IMR-90 (cell line): ENCODE measurements at regions not wholly inside any gene's neighbourhood (a gene's known extent, or its start where the extent isn't known, plus 50 kb on each side); places are given as distances from the start of the nearest gene placed in this dataset.
A peak's percentile ranks its signal among the peaks of the same experiment; 100 is the strongest.

Experiments
- ATAC-seq: fragments of 200-7000 bp; cut with Tn5 transposase; 2 replicates; pipeline ENCODE4 v1.9.1; 2020; ENCODE audit warnings: low read depth, mild to moderate bottlenecking, moderate library complexity
- BruUV-seq: library from RNA; stranded (reverse); fragments of 400-500 nt; replicated peaks from 2 replicates; lab custom pipeline; 2021; lab: Mats Ljungman, UMichigan
- CTCF ChIA-PET: fragments of 300-600 bp; formaldehyde crosslinking; extraction: SDS; loops from one replicate; lab custom pipeline; 2021; ENCODE audit warnings: antibody characterized with exemption; lab: Yijun Ruan, JAX
- POLR2A ChIA-PET: fragments of 300-600 bp; sonication (Branson Sonifier 250); formaldehyde crosslinking; loops from one replicate; lab custom pipeline; 2022; ENCODE audit warnings: antibody characterized with exemption; ENCODE audit not compliant: unreplicated experiment; lab: Charles Lee
- DNase-seq: peaks from one replicate; pipeline ENCODE4 v3.0.0; 2013
- H2AFZ ChIP-seq: replicated peaks from 2 replicates; pipeline ENCODE3; 2013; ENCODE audit warnings: low read length, mild to moderate bottlenecking; ENCODE audit not compliant: poor library complexity
- H2AK5ac ChIP-seq: 2 replicates; pipeline ENCODE4 v1.6.1; 2013; ENCODE audit warnings: low read depth, low read length, inconsistent platforms
- H2AK9ac ChIP-seq: replicated peaks from 2 replicates; pipeline ENCODE3; 2013; ENCODE audit warnings: mild to moderate bottlenecking, low read depth, low read length, moderate library complexity; ENCODE audit not compliant: poor library complexity
- H2BK120ac ChIP-seq: 2 replicates; pipeline ENCODE4 v1.6.1; 2013; ENCODE audit warnings: low read depth, low read length, inconsistent platforms
- H2BK15ac ChIP-seq: 3 replicates; pipeline ENCODE4 v1.6.1; 2013; ENCODE audit warnings: low read depth, low read length, inconsistent platforms
- H2BK20ac ChIP-seq: 2 replicates; pipeline ENCODE4 v1.6.1; 2013; ENCODE audit warnings: low read depth, mild to moderate bottlenecking, inconsistent platforms, low read length, moderate library complexity
- H2BK5ac ChIP-seq: 2 replicates; pipeline ENCODE4 v1.6.1; 2013; ENCODE audit warnings: mild to moderate bottlenecking, low read depth, low read length, inconsistent platforms; ENCODE audit not compliant: poor library complexity, severe bottlenecking
- H3K14ac ChIP-seq: replicated peaks from 2 replicates; pipeline ENCODE4 v1.6.1; 2013; ENCODE audit warnings: low read depth, low read length, inconsistent platforms
- H3K18ac ChIP-seq: 2 replicates; pipeline ENCODE4 v1.6.1; 2013; ENCODE audit warnings: low read depth, low read length, control low read depth
- H3K23ac ChIP-seq: 2 replicates; pipeline ENCODE4 v1.6.1; 2013; ENCODE audit warnings: low read depth, low read length, inconsistent platforms
- H3K27ac ChIP-seq: 2 replicates; pipeline ENCODE4 v1.5.1; 2013; ENCODE audit warnings: mild to moderate bottlenecking, control low read depth, low read length; ENCODE audit not compliant: insufficient read depth
- H3K27me3 ChIP-seq: 2 replicates; pipeline ENCODE4 v1.6.1; 2013; ENCODE audit warnings: low read length; ENCODE audit not compliant: control insufficient read depth, insufficient read depth
- H3K36me3 ChIP-seq: 2 replicates; pipeline ENCODE4 v1.6.1; 2013; ENCODE audit warnings: low read length, mixed read lengths; ENCODE audit not compliant: control insufficient read depth, insufficient read depth
- H3K4ac ChIP-seq: 2 replicates; pipeline ENCODE4 v1.6.1; 2013; ENCODE audit warnings: low read depth, low read length, inconsistent platforms
- H3K4me1 ChIP-seq: 2 replicates; pipeline ENCODE4 v1.6.1; 2013; ENCODE audit warnings: low read length, mixed read lengths; ENCODE audit not compliant: control insufficient read depth, insufficient read depth
- H3K4me2 ChIP-seq: 2 replicates; pipeline ENCODE4 v1.6.1; 2013; ENCODE audit warnings: low read depth, mild to moderate bottlenecking, control low read depth, low read length, moderate library complexity
- H3K4me3 ChIP-seq: 2 replicates; pipeline ENCODE4 v1.5.1; 2013; ENCODE audit warnings: low read depth, mild to moderate bottlenecking, control low read depth, low read length, moderate library complexity; ENCODE audit not compliant: insufficient read depth
- H3K56ac ChIP-seq: 2 replicates; pipeline ENCODE4 v1.6.1; 2013; ENCODE audit warnings: low read length, inconsistent platforms; ENCODE audit not compliant: insufficient read depth; ENCODE audit errors: extremely low read depth
- H3K79me1 ChIP-seq, 2 experiments: 2 replicates each; pipeline ENCODE4 v1.6.1; 2013; ENCODE audit warnings: low read length in 2 of 2, inconsistent platforms in 1 of 2, low read depth in 1 of 2
- H3K9ac ChIP-seq: 2 replicates; pipeline ENCODE4 v1.6.1; 2013; ENCODE audit warnings: low read depth, low read length, control low read depth
- H3K9me1 ChIP-seq: 2 replicates; pipeline ENCODE4 v1.6.1; 2013; ENCODE audit warnings: low read length, inconsistent platforms; ENCODE audit not compliant: insufficient read depth
- H3K9me3 ChIP-seq: 2 replicates; pipeline ENCODE4 v1.6.1; 2013; ENCODE audit warnings: low read length; ENCODE audit not compliant: control insufficient read depth, insufficient read depth
- H4K20me1 ChIP-seq: 2 replicates; pipeline ENCODE4 v1.6.1; 2013; ENCODE audit warnings: low read length, inconsistent platforms; ENCODE audit not compliant: insufficient read depth
- H4K5ac ChIP-seq: 2 replicates; pipeline ENCODE4 v1.6.1; 2013; ENCODE audit warnings: mild to moderate bottlenecking, low read depth, low read length, control low read depth
- H4K8ac ChIP-seq, 2 experiments: 2 replicates each; pipeline ENCODE4 v1.6.1; 2013; ENCODE audit warnings: low read depth in 2 of 2, low read length in 2 of 2, control low read depth in 1 of 2, inconsistent platforms in 1 of 2
- H4K91ac ChIP-seq: 2 replicates; pipeline ENCODE4 v1.6.1; 2013; ENCODE audit warnings: low read depth, low read length, inconsistent platforms; ENCODE audit not compliant: insufficient read depth
- BHLHE40 ChIP-seq: fragments of 150-350 bp; IDR thresholded peaks from 2 replicates; pipeline ENCODE4 v1.6.1; 2016; ENCODE audit warnings: mild to moderate bottlenecking, low read depth, low read length
- CHD1 ChIP-seq: IDR thresholded peaks from 2 replicates; pipeline ENCODE4 v1.6.1; 2012; ENCODE audit warnings: low read depth, low read length, improper control_type of control experiment
- FOS ChIP-seq: fragments of 150-350 bp; IDR thresholded peaks from 2 replicates; pipeline ENCODE4 v1.6.1; 2016; ENCODE audit warnings: low read depth, low read length
- MAFK ChIP-seq: IDR thresholded peaks from 2 replicates; pipeline ENCODE4 v1.6.1; 2012; ENCODE audit warnings: low read depth, low read length, improper control_type of control experiment
- MAZ ChIP-seq: IDR thresholded peaks from 2 replicates; pipeline ENCODE4 v1.6.1; 2012; ENCODE audit warnings: low read depth, mild to moderate bottlenecking, low read length, improper control_type of control experiment, moderate library complexity, borderline replicate concordance
- MXI1 ChIP-seq: IDR thresholded peaks from 2 replicates; pipeline ENCODE4 v1.6.1; 2012; ENCODE audit warnings: low read depth, mild to moderate bottlenecking, low read length, moderate library complexity, borderline replicate concordance
- RAD21 ChIP-seq: IDR thresholded peaks from 2 replicates; pipeline ENCODE4 v1.6.1; 2012; ENCODE audit warnings: low read length, improper control_type of control experiment
- RCOR1 ChIP-seq: IDR thresholded peaks from 2 replicates; pipeline ENCODE4 v1.6.1; 2012; ENCODE audit warnings: mild to moderate bottlenecking, low read length, improper control_type of control experiment; ENCODE audit not compliant: insufficient replicate concordance
- RFX5 ChIP-seq: IDR thresholded peaks from 2 replicates; pipeline ENCODE4 v1.8.0; 2012; ENCODE audit warnings: low read depth, mild to moderate bottlenecking, low read length, moderate library complexity
- SMC3 ChIP-seq: fragments of 150-350 bp; IDR thresholded peaks from 2 replicates; pipeline ENCODE4 v1.6.1; 2016; ENCODE audit warnings: low read depth, mild to moderate bottlenecking, antibody characterized with exemption, low read length, moderate library complexity
- USF2 ChIP-seq: fragments of 150-350 bp; IDR thresholded peaks from 2 replicates; pipeline ENCODE4 v1.6.1; 2017; ENCODE audit warnings: mild to moderate bottlenecking, antibody characterized with exemption, low read length, low read depth
- dilution Hi-C: fragments of 300-500 bp; cut with HindIII; formaldehyde crosslinking; loops from one replicate; pipeline ENCODE4 v1.14.3; 2018; ENCODE audit warnings: low sequenced_read_pairs; ENCODE audit not compliant: unreplicated experiment
- in situ Hi-C: fragments of 300-500 bp; cut with MboI; formaldehyde crosslinking; loops from 3 replicates; pipeline ENCODE4 v1.14.3; 2019; ENCODE audit warnings: low sequenced_read_pairs, inconsistent platforms, mixed read lengths
- intact Hi-C: fragments of 100-400 bp; cut with micrococcal nuclease; formaldehyde crosslinking; loops from 2 replicates; pipeline ENCODE4 v1.10.0; 2022
- TF ChIP-seq, protein P1 (sequence below): conservative IDR thresholded peaks from 2 replicates; pipeline ENCODE4 v1.5.1; 2012; ENCODE audit warnings: mild to moderate bottlenecking, low read depth, low read length, improper control_type of control experiment
- TF ChIP-seq, protein P2 (sequence below): fragments of 150-350 bp; IDR thresholded peaks from 2 replicates; pipeline ENCODE4 v1.6.1; 2016; ENCODE audit warnings: low read depth, mild to moderate bottlenecking, low read length, moderate library complexity, borderline replicate concordance

- Histone ChIP-seq H3K9me3 (no peaks in the 10 kb centered on the region), H2AFZ (no peak overlapping the region), H4K20me1 (no peaks in the 10 kb centered on the region), H3K27ac (no peak overlapping the region), H3K56ac (no peak overlapping the region), H4K91ac (peak overlapping the region; percentile 100), H3K23ac (0 out of 2 replicates have a peak overlapping the region, but pooled peaks have one; percentile 21), H3K14ac (peak overlapping the region; percentile 86; the same call in 1 of the 2 replicates), H4K5ac (no peak overlapping the region), H3K79me1 (peaks cover 0 to 4% of the 10 kb centered on the region in 2 experiments; a peak in 1 of 4 replicates), H2AK5ac (no peak overlapping the region), H2BK5ac (peak overlapping the region; percentile 100), H3K4me2 (no peak overlapping the region), H3K18ac (peak overlapping the region; percentile 3; the same call in 1 of the 2 replicates), H3K4ac (peak overlapping the region; percentile 100; the same call in 1 of the 2 replicates), H2BK15ac (peak overlapping the region; percentile 99), H2BK20ac (peak overlapping the region; percentile 100), H3K4me3 (no peak overlapping the region), H2AK9ac (no peak overlapping the region), H3K4me1 (peaks cover 20% of the 10 kb centered on the region), H3K9ac (no peak overlapping the region), H4K8ac (peak overlapping the region; percentile 99), H3K27me3 (no peaks in the 10 kb centered on the region), H2BK120ac (peak overlapping the region; percentile 100), H3K9me1 (peaks cover 13% of the 10 kb centered on the region), H3K36me3 (no peaks in the 10 kb centered on the region)
- ATAC-seq = no peak
- no TSS peak for BruUV-seq
- dilution Hi-C loops (no loop called here), in situ Hi-C loops (no loop called here), intact Hi-C loops (loop anchor here (5.0 kb wide), 4 partner anchors 54 to 604 kb away; no protein-coding TSS in a partner anchor)
- CTCF ChIA-PET = interaction anchor here (1.0 to 1.6 kb wide), 3 partner anchors 16 to 605 kb away, joined by 3 read pairs; no protein-coding TSS in a partner anchor
- TF ChIP-seq SMC3 = no peak
- TF ChIP-seq FOS = no peak
- TF ChIP-seq RFX5 = no peak
- TF ChIP-seq MAFK = no peak
- TF ChIP-seq CHD1 = no peak
- TF ChIP-seq MAZ = no peak
- no peak for TF ChIP-seq BHLHE40
- TF ChIP-seq, protein P1, sequence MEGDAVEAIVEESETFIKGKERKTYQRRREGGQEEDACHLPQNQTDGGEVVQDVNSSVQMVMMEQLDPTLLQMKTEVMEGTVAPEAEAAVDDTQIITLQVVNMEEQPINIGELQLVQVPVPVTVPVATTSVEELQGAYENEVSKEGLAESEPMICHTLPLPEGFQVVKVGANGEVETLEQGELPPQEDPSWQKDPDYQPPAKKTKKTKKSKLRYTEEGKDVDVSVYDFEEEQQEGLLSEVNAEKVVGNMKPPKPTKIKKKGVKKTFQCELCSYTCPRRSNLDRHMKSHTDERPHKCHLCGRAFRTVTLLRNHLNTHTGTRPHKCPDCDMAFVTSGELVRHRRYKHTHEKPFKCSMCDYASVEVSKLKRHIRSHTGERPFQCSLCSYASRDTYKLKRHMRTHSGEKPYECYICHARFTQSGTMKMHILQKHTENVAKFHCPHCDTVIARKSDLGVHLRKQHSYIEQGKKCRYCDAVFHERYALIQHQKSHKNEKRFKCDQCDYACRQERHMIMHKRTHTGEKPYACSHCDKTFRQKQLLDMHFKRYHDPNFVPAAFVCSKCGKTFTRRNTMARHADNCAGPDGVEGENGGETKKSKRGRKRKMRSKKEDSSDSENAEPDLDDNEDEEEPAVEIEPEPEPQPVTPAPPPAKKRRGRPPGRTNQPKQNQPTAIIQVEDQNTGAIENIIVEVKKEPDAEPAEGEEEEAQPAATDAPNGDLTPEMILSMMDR = no peak
- TF ChIP-seq RCOR1 = no peak
- TF ChIP-seq MXI1 = no peak
- TF ChIP-seq USF2 = no peak
- TF ChIP-seq, protein P2, sequence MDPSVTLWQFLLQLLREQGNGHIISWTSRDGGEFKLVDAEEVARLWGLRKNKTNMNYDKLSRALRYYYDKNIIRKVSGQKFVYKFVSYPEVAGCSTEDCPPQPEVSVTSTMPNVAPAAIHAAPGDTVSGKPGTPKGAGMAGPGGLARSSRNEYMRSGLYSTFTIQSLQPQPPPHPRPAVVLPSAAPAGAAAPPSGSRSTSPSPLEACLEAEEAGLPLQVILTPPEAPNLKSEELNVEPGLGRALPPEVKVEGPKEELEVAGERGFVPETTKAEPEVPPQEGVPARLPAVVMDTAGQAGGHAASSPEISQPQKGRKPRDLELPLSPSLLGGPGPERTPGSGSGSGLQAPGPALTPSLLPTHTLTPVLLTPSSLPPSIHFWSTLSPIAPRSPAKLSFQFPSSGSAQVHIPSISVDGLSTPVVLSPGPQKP = no peak
- TF ChIP-seq RAD21 = no peak
- POLR2A ChIA-PET = no interaction called here
- DNase-seq = no peak
These were observed 248.2 kb upstream of the TNP1 start for GRCh38 chr2:217108086-217108485.
